GM19035 (cell line): ENCODE measurements at regions not wholly inside any gene's neighbourhood (a gene's known extent, or its start where the extent isn't known, plus 50 kb on each side); places are given as distances from the start of the nearest gene placed in this dataset.

Source experiments
- ATAC-seq: cut with Tn5 transposase; IDR thresholded peaks from one replicate; pipeline ENCODE4 v1.9.1; 2021; ENCODE audit not compliant: unreplicated experiment

DNA sequence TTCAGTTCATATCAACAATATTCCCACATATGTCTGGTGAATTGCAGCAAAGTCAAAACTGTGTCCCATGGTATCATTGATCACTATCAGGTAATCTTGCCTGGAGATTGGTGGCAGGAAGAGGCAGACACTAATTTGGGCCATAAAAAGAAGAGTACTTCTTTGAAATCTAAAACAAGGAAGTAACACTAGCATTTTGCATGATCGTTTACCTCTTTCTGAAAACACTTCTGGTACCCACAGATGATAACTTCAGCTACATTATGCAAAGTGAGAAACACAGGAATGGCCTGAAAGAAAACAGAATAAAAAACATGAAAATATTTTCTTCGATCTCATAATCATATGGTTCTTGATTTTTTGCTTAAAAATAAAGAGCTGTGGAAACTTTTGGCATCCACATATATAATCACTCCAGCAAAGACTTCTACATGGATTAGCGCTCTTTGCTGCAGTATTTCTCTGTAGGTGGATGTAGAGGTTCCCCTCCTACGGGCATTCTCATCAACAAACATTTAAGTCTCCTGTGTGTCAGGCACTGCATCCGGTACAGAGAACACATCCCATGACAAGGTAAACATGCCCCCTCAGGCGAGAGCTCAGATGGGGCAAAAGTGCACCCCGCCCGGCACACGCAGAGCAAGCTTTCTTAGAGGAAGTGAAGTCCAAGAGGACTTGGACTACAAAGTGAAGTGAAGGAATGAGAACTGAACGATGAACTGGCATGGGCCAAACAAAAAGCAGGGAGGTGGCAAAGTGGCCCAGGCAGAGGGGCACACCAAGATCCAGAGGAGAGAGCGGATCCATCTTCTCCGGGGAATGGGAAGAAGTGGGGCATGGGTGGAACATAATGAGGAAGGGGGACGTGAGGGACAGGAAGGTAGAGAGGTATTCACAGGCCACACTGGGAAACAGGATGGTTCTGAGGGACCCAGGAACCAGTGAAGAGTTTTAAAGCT, 68.0 kb upstream of the RIOK3 start:
- ATAC-seq: no peak

DNA sequence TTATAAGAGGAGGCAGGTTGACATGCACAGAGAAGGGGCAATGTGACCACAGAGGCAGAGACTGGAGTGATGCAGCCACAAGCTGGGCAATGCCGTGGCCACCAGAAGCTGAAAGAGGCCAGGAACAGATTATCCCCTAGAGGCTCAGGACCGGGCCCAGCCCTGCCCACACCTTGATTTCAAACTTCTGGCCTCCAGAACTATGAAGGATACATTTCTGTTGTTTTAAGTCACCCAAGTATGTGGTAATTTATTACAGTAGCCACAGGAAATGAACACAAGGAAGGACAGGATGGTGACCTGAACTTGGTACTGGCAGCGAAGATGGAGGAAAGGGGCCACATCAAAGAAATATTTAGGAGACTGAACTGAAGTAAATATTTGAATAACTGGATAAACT, 66.8 kb upstream of the RIOK3 start:
- no peak for ATAC-seq

DNA sequence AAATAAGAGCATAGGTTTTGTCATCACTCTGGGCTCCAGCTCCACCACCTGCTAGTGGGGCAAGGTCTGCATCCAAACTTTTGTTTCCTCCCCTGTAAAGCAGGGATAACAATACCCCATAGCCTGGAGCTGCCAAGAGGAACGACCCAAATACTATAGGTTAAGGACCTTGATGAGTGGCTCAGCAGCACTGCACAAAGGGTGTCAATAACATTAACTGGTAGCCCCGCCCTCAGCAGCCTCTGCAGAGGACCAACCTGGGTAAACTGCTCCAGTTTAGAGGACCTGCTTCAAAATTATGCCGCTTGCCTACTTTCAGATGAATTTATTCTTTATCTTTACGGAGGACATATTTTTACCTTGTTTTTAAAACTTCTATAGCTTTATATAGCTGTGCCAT, 65.8 kb upstream of the RIOK3 start:
- ATAC-seq: no peak

DNA sequence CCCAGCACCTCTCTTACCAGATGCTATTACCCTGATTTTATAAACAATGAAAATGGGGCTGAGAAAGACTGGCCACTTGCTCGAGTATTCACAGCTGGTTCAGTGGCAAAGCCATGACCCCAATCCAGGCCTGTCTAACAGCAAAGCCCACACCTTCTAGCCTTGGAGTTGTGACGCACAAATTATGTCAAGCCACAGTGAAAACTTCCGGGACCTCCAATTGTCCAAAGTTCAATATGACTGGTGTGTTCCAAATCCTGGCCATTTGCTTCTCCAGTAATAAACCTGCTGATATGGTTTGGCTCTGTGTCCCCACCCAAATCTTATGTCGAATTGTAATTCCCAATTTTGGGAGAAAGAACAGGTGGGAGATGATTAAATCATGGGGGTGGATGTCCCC, 64.7 kb upstream of the RIOK3 start:
- no peak for ATAC-seq

DNA sequence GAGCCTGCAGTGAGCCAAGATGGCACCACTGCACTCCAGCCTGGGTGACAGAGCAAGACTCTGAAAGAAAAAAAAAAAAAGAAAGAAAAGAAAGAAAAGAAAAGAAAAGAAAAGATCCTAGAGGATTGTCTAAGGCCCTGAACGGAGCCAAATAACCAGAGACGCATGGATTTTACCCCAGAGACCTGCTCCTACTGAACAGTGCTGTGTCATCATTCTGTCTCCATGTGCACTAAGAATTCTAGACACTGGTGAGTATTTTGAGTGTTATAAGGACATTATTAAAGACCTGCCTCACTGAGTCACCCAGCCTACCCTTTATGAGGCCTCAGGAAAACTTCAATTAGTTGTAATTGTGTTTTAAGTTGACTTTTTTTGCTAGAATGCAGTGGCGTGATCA, 61.9 kb upstream of the RIOK3 start:
- ATAC-seq: no peak

DNA sequence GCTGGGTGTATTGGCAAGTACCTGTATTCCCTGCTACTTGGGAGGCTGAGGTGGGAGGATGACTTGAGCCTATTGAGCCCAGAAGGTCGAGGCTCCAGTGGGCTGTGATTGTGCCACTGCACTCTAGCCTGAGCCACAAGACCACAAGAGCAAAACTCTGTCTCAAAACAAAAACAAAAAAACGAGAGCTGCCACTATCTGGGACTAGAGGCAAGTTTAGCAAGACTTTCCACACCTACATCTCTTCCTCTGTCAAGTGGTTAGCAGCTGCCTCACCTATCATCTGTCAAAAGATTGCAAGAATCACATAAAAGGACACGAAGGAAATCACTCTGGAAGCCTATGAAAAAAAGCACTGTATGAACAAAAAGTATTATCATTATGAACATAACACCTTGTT, 55.2 kb upstream of the RIOK3 start:
- ATAC-seq: no peak

DNA sequence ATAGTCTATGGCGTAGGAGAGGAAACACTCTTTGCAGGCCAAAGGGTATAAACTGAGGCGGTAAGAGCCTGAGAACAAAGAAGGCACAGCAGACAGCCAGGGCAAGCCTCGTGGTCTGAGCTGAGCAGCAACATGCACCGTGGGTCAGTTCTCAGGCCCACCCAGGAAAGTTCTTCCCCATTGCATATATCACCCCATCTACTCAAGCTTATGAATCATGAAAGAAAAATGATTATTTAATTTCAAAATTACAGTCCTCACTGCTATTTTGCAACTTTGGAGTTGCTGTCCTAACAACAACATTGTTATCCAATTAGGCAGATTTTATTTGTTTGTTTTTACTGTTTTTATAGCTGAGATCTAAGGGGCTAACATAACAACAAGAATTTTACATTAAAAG, 54.7 kb upstream of the RIOK3 start:
- no peak for ATAC-seq

DNA sequence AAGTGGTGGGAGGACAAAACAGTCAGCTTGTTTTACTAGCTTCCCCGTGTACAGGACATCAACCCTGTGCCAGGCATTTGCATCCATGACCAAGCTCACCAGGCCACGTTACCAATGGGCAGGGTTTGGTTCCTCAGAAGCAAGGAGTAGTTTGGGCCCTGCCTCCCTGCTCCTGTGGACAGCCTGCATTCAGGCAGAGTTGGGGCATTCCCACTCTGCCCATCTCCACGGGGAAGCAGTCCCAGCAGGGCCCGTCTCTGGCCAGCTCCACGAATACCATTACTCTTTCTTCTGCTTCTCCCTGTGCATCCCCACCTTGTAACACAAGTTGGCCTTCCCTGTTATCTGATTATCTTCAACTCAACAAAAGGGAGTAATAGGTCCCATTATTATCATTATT, 54.0 kb upstream of the RIOK3 start:
- no peak for ATAC-seq

DNA sequence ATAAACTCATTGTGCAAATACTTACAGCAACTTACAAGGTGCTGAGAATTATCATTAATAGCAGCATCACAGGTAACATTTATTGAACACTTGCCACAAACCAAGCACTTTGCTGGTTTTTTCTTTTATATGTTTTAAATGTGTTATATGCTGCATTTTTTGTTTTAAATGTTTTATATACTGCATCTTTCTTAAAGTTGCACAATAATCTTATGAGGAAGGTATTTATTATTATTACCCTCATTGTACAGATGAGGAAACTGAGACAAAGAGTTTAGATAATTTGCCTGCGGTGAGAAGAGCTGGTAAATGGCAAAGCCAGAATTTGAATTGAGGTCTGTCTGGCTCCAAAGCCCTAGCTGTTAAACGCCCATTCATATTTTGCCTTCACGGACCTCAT, 52.2 kb upstream of the RIOK3 start:
- ATAC-seq: no peak

DNA sequence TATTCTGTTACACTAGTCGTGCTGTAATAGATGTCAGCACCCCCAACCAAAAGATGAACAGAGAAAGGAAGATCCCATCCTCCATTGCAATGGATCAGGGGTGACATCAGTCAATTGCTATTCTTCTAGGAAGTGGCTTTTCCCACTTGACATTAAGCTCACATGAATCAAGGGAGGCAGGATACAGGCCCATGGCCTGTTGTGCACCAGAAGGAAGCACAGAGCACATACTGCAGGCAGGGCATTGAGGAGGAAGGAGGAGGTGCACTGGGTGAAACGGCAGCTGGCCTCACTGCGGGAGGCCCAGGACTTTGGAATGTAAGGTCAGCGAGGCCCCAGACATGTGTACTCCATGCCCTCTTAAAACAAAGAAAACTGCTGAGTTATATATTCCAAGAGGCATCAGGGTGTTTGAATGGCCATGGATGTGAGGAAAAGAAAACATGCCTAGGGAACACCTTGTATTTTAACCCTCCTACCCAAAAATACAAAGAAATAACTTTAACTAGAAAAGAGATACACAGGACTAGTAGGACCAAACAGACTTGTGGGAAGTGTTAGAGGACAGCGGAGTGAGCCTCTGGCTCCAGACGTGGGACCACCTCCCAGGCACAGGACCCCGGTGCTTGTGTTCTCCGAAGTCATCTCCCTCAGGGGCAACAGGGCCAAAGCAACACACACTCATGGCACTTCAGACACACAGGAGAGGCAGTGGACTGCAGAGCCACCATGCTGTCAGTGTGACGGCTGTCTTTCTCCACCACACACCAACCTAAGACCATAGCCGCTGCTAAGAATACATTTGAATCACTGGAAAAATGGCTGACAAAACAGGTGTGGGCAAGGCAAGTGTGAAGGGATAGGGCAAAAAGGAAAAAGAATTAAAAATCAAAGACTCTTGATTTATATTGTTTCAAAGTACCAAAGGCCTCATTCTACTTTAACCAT, 51.4 kb upstream of the RIOK3 start:
- ATAC-seq: no peak
